ENCODE measurements at regions not wholly inside any gene's neighbourhood (a gene's known extent, or its start where the extent isn't known, plus 50 kb on each side); places are given as distances from the start of the nearest gene placed in this dataset.
"Not testable (repeated sequence)": the region's sequence is repeated elsewhere in the genome, so short reads cannot be mapped to it uniquely, and the experiment has no call there.

GRCh38 chr10:84008878-84009277 lies 130.4 kb upstream of the GHITM start:
- DNase-seq, result no peak

- DNase-seq, result no peak
These were observed 126.9 kb upstream of the GHITM start for GRCh38 chr10:84012431-84012830.

GRCh38 chr10:84012831-84013458 lies 126.4 kb upstream of the GHITM start:
- DNase-seq, result no peak

- DNase-seq, result no peak
These were observed 123.3 kb upstream of the GHITM start for GRCh38 chr10:84015877-84016595.

DNA sequence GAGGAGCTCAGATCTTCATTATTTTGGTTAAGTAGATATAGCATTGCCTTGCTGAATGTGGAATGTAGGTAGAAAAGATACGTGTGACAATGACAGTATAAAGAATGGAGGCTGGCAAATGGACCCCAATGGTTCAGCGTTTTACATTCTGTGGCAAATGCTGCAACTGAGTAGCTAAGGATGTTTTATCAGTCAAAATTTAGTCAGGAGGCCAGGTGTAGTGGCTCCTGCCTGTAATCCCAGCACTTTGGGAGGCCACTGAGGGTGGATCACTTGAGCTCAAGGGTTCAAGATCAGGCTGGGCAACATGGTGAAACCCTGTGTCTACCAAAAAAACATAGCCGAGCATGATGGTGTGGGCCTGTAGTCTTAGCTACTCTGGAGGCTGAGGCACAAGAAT lies 120.5 kb upstream of the GHITM start:
- no peak for DNase-seq

DNA sequence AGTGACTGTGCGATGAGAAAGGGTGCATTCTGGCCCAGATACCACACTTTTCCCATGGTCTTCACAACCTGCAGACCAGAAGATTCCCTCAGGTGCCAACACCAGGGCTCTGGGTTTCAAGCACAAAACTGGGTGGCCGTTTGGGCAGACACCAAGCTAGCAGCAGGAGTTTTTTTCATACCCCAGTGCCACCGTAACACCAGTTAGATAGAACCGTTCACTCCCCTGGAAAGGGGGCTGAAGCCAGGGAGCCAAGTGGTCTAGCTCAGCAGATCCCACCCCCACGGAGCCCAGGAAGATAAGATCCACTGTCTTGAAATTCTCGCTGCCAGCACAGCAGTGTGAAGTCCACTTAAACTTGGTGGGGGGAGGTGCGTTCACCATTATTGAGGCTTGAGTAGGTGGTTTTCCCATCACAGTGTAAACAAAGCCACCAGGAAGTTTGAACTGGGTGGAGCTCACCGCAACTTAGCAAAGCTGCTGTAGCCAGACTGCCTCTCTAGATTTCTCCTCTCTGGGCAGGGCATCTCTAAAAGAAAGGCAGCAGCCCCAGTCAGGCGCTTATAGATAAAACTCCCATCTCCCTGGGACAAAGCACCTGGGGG lies 119.4 kb upstream of the GHITM start:
- DNase-seq, result not testable (repeated sequence)

- no peak for DNase-seq
These were observed 112.5 kb upstream of the GHITM start for GRCh38 chr10:84026821-84027257.

DNA sequence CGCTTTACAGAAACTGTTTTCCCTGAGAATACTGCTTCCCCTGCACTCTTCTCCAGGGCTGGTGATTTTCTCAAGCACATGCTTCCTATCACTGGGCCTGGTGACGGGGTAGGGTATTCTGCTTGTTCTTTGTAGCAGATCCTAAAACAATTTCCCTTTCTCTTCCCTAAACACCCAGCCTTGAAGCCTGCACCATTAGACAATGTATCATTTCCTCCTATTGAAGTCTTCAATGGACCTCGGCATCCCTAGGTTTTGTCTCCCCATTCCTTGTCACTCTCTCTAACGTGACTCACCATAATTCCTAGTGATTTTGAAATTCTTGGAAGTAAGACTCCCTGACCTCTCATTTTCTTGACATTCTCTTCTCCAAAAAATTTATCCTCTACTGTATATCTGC lies 109.5 kb upstream of the GHITM start:
- DNase-seq, result no peak

GRCh38 chr10:84038035-84038434 lies 101.3 kb upstream of the GHITM start:
- no peak for DNase-seq

- no peak for DNase-seq
These were observed 99.4 kb upstream of the GHITM start for GRCh38 chr10:84039957-84040356.

- no peak for DNase-seq
These were observed 91.9 kb upstream of the GHITM start for GRCh38 chr10:84047258-84048010.

GRCh38 chr10:84049645-84050011 lies 89.7 kb upstream of the GHITM start:
- DNase-seq, result no peak

- DNase-seq, result no peak
These were observed 85.7 kb upstream of the GHITM start for GRCh38 chr10:84053626-84054025.

GRCh38 chr10:84054743-84055142 lies 84.6 kb upstream of the GHITM start:
- DNase-seq, result no peak

GRCh38 chr10:84059526-84059925 lies 79.8 kb upstream of the GHITM start:
- DNase-seq, result no peak

DNA sequence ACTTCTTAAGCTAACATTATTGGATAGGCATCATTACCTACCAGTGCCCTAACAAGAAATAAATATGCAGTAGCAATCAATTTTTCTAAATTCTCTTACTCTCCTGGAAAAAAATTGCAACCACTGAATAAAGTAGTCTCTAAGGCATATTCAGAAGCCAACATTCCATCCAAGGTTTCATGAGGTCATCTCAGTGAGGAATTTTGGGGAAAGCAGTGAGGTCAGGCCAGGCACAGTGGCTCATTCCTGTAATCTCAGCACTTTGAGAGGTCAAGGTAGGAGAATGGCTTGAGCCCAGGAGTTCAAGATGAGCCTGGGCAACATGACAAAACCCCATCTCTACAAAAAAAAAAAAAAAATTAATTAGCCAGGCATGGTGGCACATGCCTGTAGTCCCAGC lies 75.9 kb upstream of the GHITM start:
- DNase-seq, result no peak

DNA sequence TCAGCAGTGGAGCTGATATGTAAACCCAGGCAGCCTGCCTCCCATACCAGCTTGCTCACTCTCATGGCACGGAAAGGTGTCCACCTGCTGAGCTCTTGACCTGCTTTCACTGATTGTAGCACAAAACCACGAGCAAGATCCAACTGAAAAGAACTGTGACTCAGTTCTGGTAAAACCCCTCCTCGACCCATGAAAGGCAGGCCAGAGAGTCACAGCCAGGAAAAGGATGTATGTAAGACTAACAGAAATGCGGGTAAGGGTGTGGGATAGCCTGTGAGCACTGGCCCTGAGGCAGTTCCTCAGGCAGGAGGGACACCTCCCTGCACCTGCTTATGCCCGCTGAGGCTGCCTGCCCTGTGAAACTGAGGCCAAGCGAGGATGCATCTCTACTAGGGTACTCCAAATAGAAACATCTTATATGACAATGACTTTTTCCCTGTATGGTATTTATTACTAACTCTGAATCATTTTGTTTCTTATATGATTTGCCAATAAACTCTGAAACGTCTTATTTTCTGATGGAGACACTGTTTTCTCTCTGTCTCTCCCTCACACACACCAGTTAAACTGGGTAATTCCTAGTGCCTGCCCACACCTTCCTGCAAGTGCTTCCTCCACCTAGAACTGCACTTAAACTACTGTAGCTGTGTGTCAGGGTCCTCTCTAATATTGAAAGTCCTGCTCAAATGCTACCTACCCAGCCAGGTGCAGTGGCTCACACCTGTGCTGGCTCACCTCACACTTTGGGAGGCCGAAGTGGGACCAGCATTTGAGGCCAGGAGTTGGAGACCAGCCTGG lies 73.3 kb upstream of the GHITM start:
- no peak for DNase-seq

DNA sequence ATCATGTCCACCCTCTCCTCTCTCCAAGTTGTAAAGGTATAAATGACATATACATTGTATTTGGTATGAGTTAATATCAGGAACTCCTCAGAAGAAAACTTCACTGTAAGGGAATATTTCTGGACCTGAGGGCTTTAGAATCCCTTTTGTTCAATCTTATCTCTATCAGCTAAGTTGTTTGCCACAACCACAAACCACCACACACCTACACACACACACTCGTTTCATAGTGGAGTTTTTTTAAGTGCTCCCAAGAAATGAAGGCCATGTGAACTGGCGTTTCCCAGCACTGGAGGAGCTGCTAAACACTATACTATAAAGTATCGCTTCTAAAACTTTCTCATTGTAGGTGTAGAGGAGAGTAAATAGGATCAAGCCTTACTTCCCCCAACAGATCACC lies 64.8 kb upstream of the GHITM start:
- DNase-seq, result no peak

GRCh38 chr10:84075226-84076046 lies 63.9 kb upstream of the GHITM start:
- no peak for DNase-seq

DNA sequence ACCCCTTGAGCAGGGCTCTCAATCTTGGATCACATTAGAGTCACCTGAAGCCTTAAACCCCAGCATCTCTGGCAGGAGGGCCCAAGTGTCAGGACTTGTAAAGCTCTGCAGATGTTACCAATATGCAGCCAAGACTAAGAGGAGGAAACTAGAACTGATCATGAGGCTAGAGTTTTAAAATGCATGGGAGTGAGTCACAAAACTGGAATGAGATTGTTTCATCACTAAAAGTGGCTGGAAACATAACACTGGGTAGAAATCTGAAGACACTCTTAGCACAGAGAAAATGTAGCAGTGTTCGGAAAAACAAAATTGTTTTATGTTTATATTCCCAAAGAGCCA lies 63.3 kb upstream of the GHITM start:
- DNase-seq, result no peak

- DNase-seq, result peak; percentile 1
These were observed 62.6 kb upstream of the GHITM start for GRCh38 chr10:84076540-84077195.

- no peak for DNase-seq
These were observed 61.5 kb upstream of the GHITM start for GRCh38 chr10:84077768-84078167.

Measured in DMS 273 treated with DMSO at 0.1 percent for 48 hours (cell line).